B cell (primary cell): ENCODE measurements at regions not wholly inside any gene's neighbourhood (a gene's known extent, or its start where the extent isn't known, plus 50 kb on each side); places are given as distances from the start of the nearest gene placed in this dataset.

Experiments used
- CTCF ChIP-seq: fragments of 200-600 bp; IDR thresholded peaks from one replicate; pipeline ENCODE4 v1.8.0; 2022; ENCODE audit warnings: antibody characterized with exemption, mild to moderate bottlenecking
- EZH2 ChIP-seq: IDR thresholded peaks from 2 replicates; pipeline ENCODE4 v1.6.1; 2012; ENCODE audit warnings: borderline replicate concordance, low read depth, mild to moderate bottlenecking, moderate library complexity, low read length; ENCODE audit not compliant: insufficient read depth, poor library complexity, severe bottlenecking

GRCh38 chr21:38903690-38904139, 98.0 kb downstream of the ETS2 start:
- TF ChIP-seq CTCF (no peak), EZH2 (no peak)
